Fibroblast of pulmonary artery (primary cell): ENCODE measurements at regions not wholly inside any gene's neighbourhood (a gene's known extent, or its start where the extent isn't known, plus 50 kb on each side); places are given as distances from the start of the nearest gene placed in this dataset.

Experiments
- DNase-seq: peaks from one replicate; pipeline ENCODE4 v3.0.0-alpha.2; 2010; ENCODE audit warnings: low read depth
- H3K4me3 ChIP-seq: replicated peaks from 2 replicates; pipeline ENCODE4 v1.5.1; 2011; ENCODE audit warnings: low read depth, mild to moderate bottlenecking, control low read depth, low read length, moderate library complexity
- TF ChIP-seq, protein P1 (sequence below): IDR thresholded peaks from 2 replicates; pipeline ENCODE4 v1.5.1; 2011; ENCODE audit warnings: mild to moderate bottlenecking, control low read depth, low read length, inconsistent platforms; ENCODE audit errors: missing control alignments

DNA sequence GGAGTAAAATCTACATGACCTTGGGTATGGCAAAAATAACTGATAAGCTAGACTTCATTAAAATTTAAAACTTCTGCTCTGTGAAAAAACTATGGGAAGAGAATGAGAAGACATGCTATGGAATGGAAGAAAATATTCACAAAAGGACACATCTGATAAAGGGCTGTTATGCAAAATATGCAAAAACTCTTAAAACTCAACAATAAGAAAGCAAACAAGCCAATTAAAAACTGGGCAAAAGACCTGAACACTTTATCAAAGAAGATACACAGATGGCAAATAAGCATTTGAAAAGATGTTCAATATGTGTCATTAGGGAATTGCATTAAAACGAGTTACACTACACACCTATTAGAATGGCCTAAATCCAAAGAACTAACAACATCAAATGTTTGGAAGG is 439.5 kb downstream of the EFNA5 start:
- no peak overlapping the region for H3K4me3 ChIP-seq
- DNase-seq: no peak
- TF ChIP-seq, protein P1, sequence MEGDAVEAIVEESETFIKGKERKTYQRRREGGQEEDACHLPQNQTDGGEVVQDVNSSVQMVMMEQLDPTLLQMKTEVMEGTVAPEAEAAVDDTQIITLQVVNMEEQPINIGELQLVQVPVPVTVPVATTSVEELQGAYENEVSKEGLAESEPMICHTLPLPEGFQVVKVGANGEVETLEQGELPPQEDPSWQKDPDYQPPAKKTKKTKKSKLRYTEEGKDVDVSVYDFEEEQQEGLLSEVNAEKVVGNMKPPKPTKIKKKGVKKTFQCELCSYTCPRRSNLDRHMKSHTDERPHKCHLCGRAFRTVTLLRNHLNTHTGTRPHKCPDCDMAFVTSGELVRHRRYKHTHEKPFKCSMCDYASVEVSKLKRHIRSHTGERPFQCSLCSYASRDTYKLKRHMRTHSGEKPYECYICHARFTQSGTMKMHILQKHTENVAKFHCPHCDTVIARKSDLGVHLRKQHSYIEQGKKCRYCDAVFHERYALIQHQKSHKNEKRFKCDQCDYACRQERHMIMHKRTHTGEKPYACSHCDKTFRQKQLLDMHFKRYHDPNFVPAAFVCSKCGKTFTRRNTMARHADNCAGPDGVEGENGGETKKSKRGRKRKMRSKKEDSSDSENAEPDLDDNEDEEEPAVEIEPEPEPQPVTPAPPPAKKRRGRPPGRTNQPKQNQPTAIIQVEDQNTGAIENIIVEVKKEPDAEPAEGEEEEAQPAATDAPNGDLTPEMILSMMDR: no peak

DNA sequence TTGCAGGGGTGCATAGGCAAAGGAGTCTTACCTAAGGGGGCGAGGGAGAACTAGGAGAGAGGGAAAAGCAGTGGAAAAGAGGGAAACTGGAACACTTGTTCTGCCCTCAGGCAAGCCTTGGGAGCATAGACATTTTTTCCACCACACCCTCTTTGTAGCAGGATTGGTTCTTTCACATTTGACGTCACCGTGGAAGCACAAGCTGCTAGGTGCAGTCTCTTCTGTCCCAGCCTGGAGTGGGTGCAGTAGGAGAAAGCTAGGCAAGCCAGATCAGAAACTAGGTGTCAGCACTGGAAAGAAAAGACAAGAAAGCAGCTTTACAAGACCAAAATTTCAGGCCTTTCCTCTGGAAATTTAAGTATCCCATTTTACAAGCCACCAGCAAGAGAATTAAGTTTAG is 440.4 kb downstream of the EFNA5 start:
- H3K4me3 ChIP-seq: no peak overlapping the region
- TF ChIP-seq, protein P1: no peak

DNA sequence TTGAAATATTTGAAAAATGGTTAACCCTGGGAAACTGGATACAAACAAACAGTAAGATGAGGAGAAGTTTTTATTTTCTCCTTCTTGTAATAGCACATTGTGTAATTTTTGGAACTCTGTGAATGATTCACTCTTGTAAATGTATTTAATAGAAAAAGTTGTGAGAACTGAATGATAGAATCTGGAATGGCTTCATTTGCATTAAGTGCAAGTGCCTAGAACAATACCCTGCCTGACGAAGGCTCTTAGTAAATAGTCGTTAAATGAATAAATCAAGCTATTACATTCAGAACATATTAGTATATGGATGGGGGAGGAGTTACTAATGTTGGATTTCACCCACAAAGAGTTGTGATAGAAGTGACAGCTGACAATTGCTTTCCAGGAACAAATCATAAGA is 442.5 kb downstream of the EFNA5 start:
- no peak overlapping the region for H3K4me3 ChIP-seq
- TF ChIP-seq, protein P1: no peak

More for the DNA sequence above, 440.4 kb downstream of the EFNA5 start:
- DNase-seq: no peak

DNA sequence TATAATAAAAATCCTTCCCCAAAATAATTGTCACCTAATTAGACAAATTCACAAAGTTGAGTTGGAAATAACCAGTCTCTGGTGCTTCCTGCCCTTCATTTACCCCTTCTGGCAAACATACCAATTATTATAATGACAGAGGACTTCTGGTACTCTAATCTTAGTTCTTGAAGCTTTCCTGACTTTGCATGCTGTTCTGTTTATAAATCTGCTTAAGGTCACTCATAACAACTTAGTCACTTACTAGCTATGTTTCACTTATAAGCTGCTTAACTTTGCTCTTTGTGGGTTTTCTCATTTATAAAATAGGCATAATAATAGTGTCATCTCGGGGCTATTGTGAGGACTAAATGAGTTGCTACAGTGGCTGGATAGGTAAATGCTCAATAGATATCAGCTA is 446.5 kb downstream of the EFNA5 start:
- no peak for DNase-seq
- H3K4me3 ChIP-seq: no peak overlapping the region
- TF ChIP-seq, protein P1: no peak

More for the DNA sequence above, 442.5 kb downstream of the EFNA5 start:
- DNase-seq: no peak

DNA sequence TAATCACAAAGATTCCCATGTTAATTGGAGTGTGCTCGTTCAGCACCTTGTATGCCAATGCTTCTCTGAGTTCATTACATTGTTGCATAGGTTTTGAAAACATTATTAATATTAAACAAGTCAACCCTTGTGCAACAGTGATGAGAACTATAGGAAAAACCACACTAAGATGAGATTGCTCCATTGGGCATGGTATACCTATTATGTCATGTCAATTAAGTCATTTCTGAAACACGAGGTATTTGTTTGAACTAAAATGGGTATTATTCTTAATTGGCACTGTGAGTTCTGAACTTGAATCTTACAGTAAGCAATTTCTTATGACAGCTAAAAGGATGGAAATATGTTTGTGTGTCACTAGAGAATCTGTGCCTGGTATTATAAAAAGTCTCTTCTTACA is 447.7 kb downstream of the EFNA5 start:
- DNase-seq: no peak
- TF ChIP-seq, protein P1: no peak
- no peak overlapping the region for H3K4me3 ChIP-seq

DNA sequence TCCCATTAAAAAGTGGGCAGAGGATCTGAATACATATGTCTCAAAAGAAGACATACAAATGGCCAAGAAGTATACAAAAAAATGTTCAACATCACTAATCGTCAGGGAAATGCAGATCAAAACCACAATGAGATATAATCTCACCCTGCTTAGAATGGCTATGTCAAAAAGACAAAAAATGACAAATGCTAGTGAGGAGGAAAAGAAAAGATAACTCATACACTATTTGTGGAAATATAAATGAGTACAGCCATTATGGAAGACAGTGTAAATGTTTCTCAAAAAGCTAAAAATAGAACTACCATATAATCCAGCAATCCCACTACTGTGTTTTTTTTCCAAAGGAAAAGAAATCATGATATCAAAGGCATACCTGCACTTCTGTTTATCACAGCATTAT is 450.7 kb downstream of the EFNA5 start:
- DNase-seq: no peak
- H3K4me3 ChIP-seq: no peak overlapping the region
- TF ChIP-seq, protein P1: no peak

DNA sequence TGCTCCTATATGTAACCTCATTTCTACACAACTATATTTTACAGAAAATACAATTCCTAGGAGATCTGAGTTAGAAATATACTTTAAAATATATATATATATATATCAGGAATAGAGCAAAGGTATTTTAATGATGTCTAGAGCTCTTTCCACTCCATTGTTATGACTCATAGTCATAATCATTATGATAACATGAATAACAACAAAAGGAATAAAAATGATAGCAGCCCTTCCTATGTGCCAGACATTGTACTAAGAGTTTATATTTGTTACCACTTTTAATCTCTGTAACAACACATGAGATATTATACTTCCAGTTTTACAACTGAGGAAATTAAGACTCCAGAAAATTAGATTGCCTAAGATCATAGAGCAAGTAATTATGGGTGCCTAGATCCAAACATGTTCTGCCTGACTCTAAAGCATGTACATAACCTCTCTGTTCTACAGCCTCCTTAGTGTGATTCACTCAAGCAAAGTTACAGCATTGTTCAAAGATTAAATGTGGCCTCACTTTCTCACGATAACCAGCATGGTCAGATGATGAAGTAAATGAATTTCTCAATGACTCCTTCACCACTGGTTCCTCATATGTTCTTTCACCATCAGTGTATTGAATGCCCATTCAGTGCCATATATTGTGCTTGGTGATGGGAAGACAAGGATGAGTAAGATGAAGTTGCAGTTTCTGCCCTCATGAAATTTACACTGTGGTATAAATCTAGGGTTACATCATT is 452.1 kb downstream of the EFNA5 start:
- TF ChIP-seq, protein P1: no peak
- peak; percentile 80 for DNase-seq
- no peak overlapping the region for H3K4me3 ChIP-seq
